ENCODE measurements at regions not wholly inside any gene's neighbourhood (a gene's known extent, or its start where the extent isn't known, plus 50 kb on each side); places are given as distances from the start of the nearest gene placed in this dataset.

DNA sequence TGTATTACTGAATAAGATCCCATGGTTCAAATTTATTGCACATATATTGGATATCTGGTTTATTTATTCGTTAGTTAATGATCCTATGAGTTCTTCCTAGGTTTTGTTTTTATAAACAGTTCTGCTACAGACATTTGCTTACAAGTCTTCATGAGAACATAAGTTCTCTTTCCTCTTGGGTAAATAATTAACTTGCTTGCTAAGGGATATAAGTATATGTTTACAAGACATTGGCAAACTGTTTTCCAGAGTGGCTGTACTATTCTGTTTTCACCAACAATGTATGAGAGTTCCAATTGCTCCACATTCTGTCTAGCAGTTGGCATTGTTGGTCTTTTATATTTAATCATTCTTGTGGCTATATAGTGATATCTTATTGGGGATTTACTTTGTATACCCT lies 341.8 kb upstream of the GBE1 start:
- ATAC-seq, result no peak
- H3K4me3 ChIP-seq, result peak overlapping the region; percentile 5; the same call in 1 of the 3 replicates
- no peaks in the 10 kb centered on the region for H3K9me3 ChIP-seq
- TF ChIP-seq POLR2AphosphoS2 (conservative IDR thresholded peaks at IDR 0.05; ENCODE audit: low read length) (no peak), HOXA7 (CRISPR knock-in tag; IDR thresholded peaks at IDR 0.05) (no peak), JUNB (IDR thresholded peaks at IDR 0.05) (no peak), CHD2 (IDR thresholded peaks at IDR 0.05; ENCODE audit: low read length, partially characterized antibody) (no peak), NR3C1 (IDR thresholded peaks at IDR 0.05) (no peak), ZNF302 (CRISPR knock-in tag; IDR thresholded peaks at IDR 0.05) (no peak), HOXB13 (CRISPR knock-in tag; IDR thresholded peaks at IDR 0.05; ENCODE audit: low read depth) (no peak), REST (IDR thresholded peaks at IDR 0.05) (no peak), RAD21 (conservative IDR thresholded peaks at IDR 0.05 in 1 of 2, IDR thresholded peaks at IDR 0.05 in 1 of 2) (no peak), KDM5A (IDR thresholded peaks at IDR 0.05) (no peak), MYC (IDR thresholded peaks at IDR 0.05; ENCODE audit: borderline replicate concordance, low read length) (no peak), ZC3H11A (IDR thresholded peaks at IDR 0.05) (no peak), CEBPB (IDR thresholded peaks at IDR 0.05) (no peak), HEYL (CRISPR knock-in tag; IDR thresholded peaks at IDR 0.05) (no peak), TFCP2L1 (CRISPR knock-in tag; IDR thresholded peaks at IDR 0.05) (no peak), ATOH8 (CRISPR knock-in tag; IDR thresholded peaks at IDR 0.05; ENCODE audit: low read depth) (no peak), HMGXB4 (CRISPR knock-in tag; IDR thresholded peaks at IDR 0.05; ENCODE audit: borderline replicate concordance) (no peak), MAZ (IDR thresholded peaks at IDR 0.05; ENCODE audit: borderline replicate concordance, low read depth, low read length) (no peak)
- TF ChIP-seq, protein P1, sequence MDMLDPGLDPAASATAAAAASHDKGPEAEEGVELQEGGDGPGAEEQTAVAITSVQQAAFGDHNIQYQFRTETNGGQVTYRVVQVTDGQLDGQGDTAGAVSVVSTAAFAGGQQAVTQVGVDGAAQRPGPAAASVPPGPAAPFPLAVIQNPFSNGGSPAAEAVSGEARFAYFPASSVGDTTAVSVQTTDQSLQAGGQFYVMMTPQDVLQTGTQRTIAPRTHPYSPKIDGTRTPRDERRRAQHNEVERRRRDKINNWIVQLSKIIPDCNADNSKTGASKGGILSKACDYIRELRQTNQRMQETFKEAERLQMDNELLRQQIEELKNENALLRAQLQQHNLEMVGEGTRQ (IDR thresholded peaks at IDR 0.05), result no peak
- peak in 1 of 2 experiments; percentile 6 for DNase-seq (ENCODE audit: low read depth in 1 of 2, low spot score in 1 of 2)
- ChIA-PET CTCF (no interaction called here), POLR2A (no interaction called here)
- FAIRE-seq, result no peak
- H3K4me2 ChIP-seq, result peak overlapping the region; percentile 52
- H3K4me1 ChIP-seq, result 0 out of 3 replicates have a peak, but pooled peaks cover 5% of the 10 kb centered on the region
- no peak overlapping the region for H3K27ac ChIP-seq
- 3% methylated on average over 1 of the region's 1 CpG for WGBS (ENCODE audit: missing lambda C conversion rate)

DNA sequence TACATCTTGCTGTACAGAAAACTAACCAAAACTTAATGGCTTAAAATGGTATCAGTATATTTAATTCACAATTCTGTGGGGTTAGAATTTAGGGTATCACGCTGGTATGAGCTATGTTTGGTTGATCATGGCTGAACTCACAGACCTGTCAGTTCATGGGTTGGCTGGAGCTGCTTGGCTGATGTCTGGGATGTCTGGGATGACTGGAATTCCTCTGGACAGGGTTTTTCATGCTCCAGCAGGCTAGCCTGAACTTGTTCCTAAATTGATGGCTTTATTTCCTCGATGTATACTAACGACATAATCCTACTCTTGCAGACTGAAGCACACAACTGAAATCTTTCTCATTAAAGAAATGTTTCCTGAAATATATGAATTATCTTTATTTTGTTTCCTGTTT lies 338.9 kb upstream of the GBE1 start:
- H3K4me1 ChIP-seq, result 0 out of 3 replicates have a peak, but pooled peaks cover 5% of the 10 kb centered on the region
- no peak overlapping the region for H3K27ac ChIP-seq
- no peak for FAIRE-seq
- ChIA-PET POLR2A (no interaction called here), CTCF (interaction anchor here (0.8 to 0.9 kb wide), 2 partner anchors 11 to 16 kb away, joined by 3 read pairs; no protein-coding TSS in a partner anchor)
- H3K9me3 ChIP-seq, result no peaks in the 10 kb centered on the region
- WGBS (ENCODE audit: missing lambda C conversion rate), result 5% methylated on average over 3 of the region's 3 CpGs
- no peak overlapping the region for H3K4me3 ChIP-seq
- peak in 1 of 2 experiments; percentile 5 for DNase-seq (ENCODE audit: low read depth in 1 of 2, low spot score in 1 of 2)
- ATAC-seq, result no peak
- no peak for TF ChIP-seq CTCF (IDR thresholded peaks at IDR 0.05)
- no peak for TF ChIP-seq RNF2 (IDR thresholded peaks at IDR 0.05; ENCODE audit: borderline replicate concordance, low read depth)
- no peak for TF ChIP-seq POLR2A (IDR thresholded peaks at IDR 0.05; ENCODE audit: low read length)
- TF ChIP-seq FOSL2 (IDR thresholded peaks at IDR 0.05), result no peak
- TF ChIP-seq FOSL2 (CRISPR knock-in tag; IDR thresholded peaks at IDR 0.05), result no peak
- no peak overlapping the region; the same call in 2 of the 3 replicates for H3K4me2 ChIP-seq
